SK-N-SH (cell line): ENCODE measurements at regions not wholly inside any gene's neighbourhood (a gene's known extent, or its start where the extent isn't known, plus 50 kb on each side); places are given as distances from the start of the nearest gene placed in this dataset.
"Not testable (repeated sequence)": the region's sequence is repeated elsewhere in the genome, so short reads cannot be mapped to it uniquely, and the experiment has no call there.

ENCODE experiments used
- CTCF ChIA-PET: fragments of 300-600, 350-600 bp; formaldehyde crosslinking; extraction: SDS; loops from one replicate; lab custom pipeline; 2021; lab: Yijun Ruan, JAX
- POLR2A ChIA-PET: fragments of 350-600 bp; sonication (Branson Sonifier 250); formaldehyde crosslinking; extraction: SDS; loops from one replicate; lab custom pipeline; 2020; ENCODE audit warnings: antibody characterized with exemption, inconsistent platforms; lab: Yijun Ruan, JAX
- DNase-seq: peaks from one replicate; pipeline ENCODE4 v3.0.0; 2012
- H2AFZ ChIP-seq: fragments of 200-600 bp; sonication (generic); 2 replicates; pipeline ENCODE4 v1.8.1; 2016; ENCODE audit warnings: antibody characterized with exemption, mild to moderate bottlenecking, low read depth
- H3F3A ChIP-seq: fragments of 200-600 bp; sonication (generic); replicated peaks from 2 replicates; pipeline ENCODE3; 2016; ENCODE audit warnings: antibody characterized with exemption, mild to moderate bottlenecking; ENCODE audit not compliant: insufficient read depth
- H3K27ac ChIP-seq, 2 experiments: fragments of 200-500 bp in 1 of 2; fragments of 200-600 bp in 1 of 2; sonication (Bioruptor generic) in 1 of 2; sonication (generic), shearing (Covaris generic) in 1 of 2; 2 replicates each; pipeline versions ENCODE4 v1.5.1 to v1.6.1; 2014 to 2016; ENCODE audit warnings: low read depth in 2 of 2, inconsistent platforms in 1 of 2, low read length in 1 of 2, mild to moderate bottlenecking in 1 of 2, mixed read lengths in 1 of 2
- H3K27me3 ChIP-seq: fragments of 200-600 bp; sonication (generic), shearing (Covaris generic); 2 replicates; pipeline ENCODE4 v1.6.1; 2016; ENCODE audit warnings: mixed run types; ENCODE audit not compliant: insufficient read depth
- H3K36me3 ChIP-seq, 2 experiments: fragments of 200-500 bp in 1 of 2; fragments of 200-600 bp in 1 of 2; sonication (Bioruptor generic) in 1 of 2; sonication (generic) in 1 of 2; replicated peaks in 1 of 2; 2 replicates each; pipeline versions ENCODE3 to v1.5.1; 2014 to 2016; ENCODE audit warnings: low read length in 1 of 2, mild to moderate bottlenecking in 1 of 2; ENCODE audit not compliant: insufficient read depth in 2 of 2, control insufficient read depth in 1 of 2
- H3K4me1 ChIP-seq, 2 experiments: fragments of 200-500 bp in 1 of 2; fragments of 200-600 bp in 1 of 2; sonication (Bioruptor generic) in 1 of 2; sonication (generic), shearing (Covaris generic) in 1 of 2; 2 replicates each; pipeline versions ENCODE4 v1.5.1 to v1.6.1; 2014 to 2016; ENCODE audit warnings: low read depth in 1 of 2, low read length in 1 of 2, mixed run types in 1 of 2; ENCODE audit not compliant: insufficient read depth in 2 of 2, control insufficient read depth in 1 of 2
- H3K4me2 ChIP-seq: fragments of 200-600 bp; sonication (generic), shearing (Covaris generic); 2 replicates; pipeline ENCODE4 v1.6.1; 2017; ENCODE audit warnings: mixed run types
- H3K4me3 ChIP-seq, 2 experiments: fragments of 200-500 bp in 1 of 2; fragments of 200-600 bp in 1 of 2; sonication (Bioruptor generic) in 1 of 2; sonication (generic), shearing (Covaris generic) in 1 of 2; 2 replicates each; pipeline versions ENCODE4 v1.5.1 to v1.8.1; 2014 to 2016; ENCODE audit warnings: low read depth in 2 of 2, inconsistent platforms in 1 of 2, low read length in 1 of 2, mild to moderate bottlenecking in 1 of 2, mixed read lengths in 1 of 2, moderate library complexity in 1 of 2
- H3K79me2 ChIP-seq: fragments of 200-600 bp; sonication (generic); 2 replicates; pipeline ENCODE4 v1.8.1; 2017; ENCODE audit warnings: mild to moderate bottlenecking; ENCODE audit not compliant: insufficient read depth
- H3K9ac ChIP-seq: fragments of 200-600 bp; sonication (generic); 2 replicates; pipeline ENCODE4 v1.6.1; 2017; ENCODE audit warnings: mixed run types
- H3K9me2 ChIP-seq: fragments of 200-600 bp; sonication (generic); 2 replicates; pipeline ENCODE4 v1.6.1; 2017; ENCODE audit warnings: mixed run types
- H3K9me3 ChIP-seq: fragments of 200-600 bp; sonication (generic); 2 replicates; pipeline ENCODE4 v1.6.1; 2017; ENCODE audit warnings: mixed run types, mild to moderate bottlenecking, moderate library complexity
- H4K20me1 ChIP-seq: fragments of 200-600 bp; sonication (generic); 2 replicates; pipeline ENCODE4 v1.6.1; 2017; ENCODE audit warnings: mild to moderate bottlenecking, mixed run types; ENCODE audit not compliant: insufficient read depth
- CHD2 ChIP-seq: fragments of 150-350 bp; IDR thresholded peaks from 2 replicates; pipeline ENCODE4 v1.6.1; 2018; ENCODE audit warnings: low read length; ENCODE audit not compliant: partially characterized antibody
- ELF1 ChIP-seq: IDR thresholded peaks from 2 replicates; pipeline ENCODE4 v1.4.0; 2012
- EP300 ChIP-seq, 2 experiments: IDR thresholded peaks; 2 replicates each; pipeline versions ENCODE4 v1.4.0 to v1.6.1; 2012; ENCODE audit warnings: borderline replicate concordance in 1 of 2, low read depth in 1 of 2, low read length in 1 of 2
- FOSL2 ChIP-seq: IDR thresholded peaks from 2 replicates; pipeline ENCODE4 v1.4.0; 2012; ENCODE audit warnings: low read depth, mild to moderate bottlenecking, moderate library complexity, borderline replicate concordance
- JUND ChIP-seq: IDR thresholded peaks from 2 replicates; pipeline ENCODE4 v1.4.0; 2012
- MAX ChIP-seq: IDR thresholded peaks from 2 replicates; pipeline ENCODE4 v1.4.0; 2012; ENCODE audit warnings: low read depth
- MEF2A ChIP-seq: IDR thresholded peaks from 2 replicates; pipeline ENCODE4 v1.4.0; 2012; ENCODE audit warnings: low read depth, borderline replicate concordance
- NRF1 ChIP-seq: IDR thresholded peaks from 2 replicates; pipeline ENCODE4 v1.6.1; 2012; ENCODE audit warnings: low read depth, mild to moderate bottlenecking, low read length
- POLR2AphosphoS5 ChIP-seq: IDR thresholded peaks from 2 replicates; pipeline ENCODE4 v1.6.1; 2012; ENCODE audit warnings: low read depth, low read length
- RAD21 ChIP-seq: IDR thresholded peaks from 2 replicates; pipeline ENCODE4 v1.6.1; 2012; ENCODE audit warnings: mild to moderate bottlenecking, low read length
- RCOR1 ChIP-seq: fragments of 150-350 bp; IDR thresholded peaks from 2 replicates; pipeline ENCODE4 v1.6.1; 2017; ENCODE audit warnings: antibody characterized with exemption, low read length
- RXRA ChIP-seq: IDR thresholded peaks from 2 replicates; pipeline ENCODE4 v1.4.0; 2012; ENCODE audit warnings: low read depth, mild to moderate bottlenecking, borderline replicate concordance
- SMC3 ChIP-seq: IDR thresholded peaks from 2 replicates; pipeline ENCODE4 v1.6.1; 2012; ENCODE audit warnings: low read depth, low read length, improper control_type of control experiment
- YY1 ChIP-seq: IDR thresholded peaks from 2 replicates; pipeline ENCODE4 v1.4.0; 2012; ENCODE audit warnings: low read depth, mild to moderate bottlenecking
- WGBS: methylation state at CpG from one replicate; pipeline ENCODE4 v1.1.6; 2017; ENCODE audit warnings: low lambda C conversion rate; 5-methylcytosine and 5-hydroxymethylcytosine counted together
- TF ChIP-seq, protein P1 (sequence below): IDR thresholded peaks from 2 replicates; pipeline ENCODE4 v1.4.0; 2012; ENCODE audit warnings: low read depth, borderline replicate concordance
- TF ChIP-seq, protein P2 (sequence below): fragments of 150-350 bp; IDR thresholded peaks from 2 replicates; pipeline ENCODE4 v1.6.1; 2016; ENCODE audit warnings: mild to moderate bottlenecking, low read depth, low read length
- TF ChIP-seq, protein P3 (sequence below): fragments of 150-350 bp; IDR thresholded peaks from 2 replicates; pipeline ENCODE4 v1.6.1; 2017; ENCODE audit warnings: antibody characterized with exemption, low read length, low read depth, borderline replicate concordance

DNA sequence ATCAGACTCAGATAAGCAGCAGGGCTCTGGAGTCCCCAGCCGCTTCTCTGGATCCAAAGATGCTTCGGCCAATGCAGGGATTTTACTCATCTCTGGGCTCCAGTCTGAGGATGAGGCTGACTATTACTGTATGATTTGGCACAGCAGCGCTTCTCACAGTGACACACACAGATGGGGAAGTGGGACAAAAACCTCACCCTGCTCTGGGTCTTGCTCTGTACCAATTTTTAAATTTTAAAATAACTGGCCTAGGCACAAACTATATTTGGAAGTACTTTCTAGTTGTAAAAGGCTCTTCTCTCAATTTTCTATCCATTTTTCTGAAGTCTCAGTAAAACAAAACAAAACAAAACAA lies 131.7 kb downstream of the VPREB1 start:
- no peak for TF ChIP-seq CHD2
- TF ChIP-seq ELF1: no peak
- TF ChIP-seq SMC3: no peak
- no peak for TF ChIP-seq NRF1
- TF ChIP-seq, all 33 proteins: peak for 0
- no peak overlapping the region for H3K4me3 ChIP-seq
- ChIA-PET POLR2A (no interaction called here), CTCF (no interaction called here)
- no peak overlapping the region for H3K27ac ChIP-seq
- DNase-seq: no peak
- H4K20me1 ChIP-seq: no peaks in the 10 kb centered on the region
- no peaks in the 10 kb centered on the region for H3K9me2 ChIP-seq
- H2AFZ ChIP-seq: no peak overlapping the region
- no peaks in the 10 kb centered on the region for H3K9me3 ChIP-seq
- no peak overlapping the region for H3K9ac ChIP-seq
- peaks cover 4% of the 10 kb centered on the region for H3K27me3 ChIP-seq
- WGBS: 33% methylated on average over 3 of the region's 3 CpGs
- H3F3A ChIP-seq: no peaks in the 10 kb centered on the region
- no peaks in the 10 kb centered on the region for H3K4me1 ChIP-seq
- no peaks in the 10 kb centered on the region for H3K79me2 ChIP-seq
- H3K4me2 ChIP-seq: no peak overlapping the region
- H3K36me3 ChIP-seq: no peaks in the 10 kb centered on the region

DNA sequence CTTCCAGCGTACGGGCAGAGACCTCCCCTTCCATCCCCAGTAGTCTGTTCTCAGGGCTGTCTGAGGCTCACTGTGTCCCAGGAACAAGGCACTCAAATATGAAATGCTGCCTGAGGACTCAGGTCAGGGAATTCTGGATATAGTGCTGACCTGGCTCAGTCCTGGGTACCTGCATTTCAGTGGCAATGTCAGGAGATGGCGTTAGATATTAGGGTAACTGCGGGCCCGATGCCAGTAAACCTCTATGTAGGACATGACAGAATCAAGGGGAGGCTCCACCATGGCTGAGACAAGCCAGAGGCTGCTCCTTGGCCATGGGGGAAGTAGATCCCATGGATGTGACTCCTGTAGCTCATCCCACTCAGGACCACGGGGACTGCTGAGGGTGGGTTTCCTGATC lies 131.7 kb downstream of the ZNF280B start:
- H3K27me3 ChIP-seq, H3K4me3 ChIP-seq, H3K4me1 ChIP-seq, POLR2A ChIA-PET, CTCF ChIA-PET, H3K4me2 ChIP-seq, H3K36me3 ChIP-seq, DNase-seq, H3K79me2 ChIP-seq, H3K9ac ChIP-seq, H3K9me2 ChIP-seq, H3K9me3 ChIP-seq, H2AFZ ChIP-seq, H3F3A ChIP-seq, H4K20me1 ChIP-seq, H3K27ac ChIP-seq: not testable (repeated sequence)
- 12% methylated on average over 3 of the region's 6 CpGs for WGBS

DNA sequence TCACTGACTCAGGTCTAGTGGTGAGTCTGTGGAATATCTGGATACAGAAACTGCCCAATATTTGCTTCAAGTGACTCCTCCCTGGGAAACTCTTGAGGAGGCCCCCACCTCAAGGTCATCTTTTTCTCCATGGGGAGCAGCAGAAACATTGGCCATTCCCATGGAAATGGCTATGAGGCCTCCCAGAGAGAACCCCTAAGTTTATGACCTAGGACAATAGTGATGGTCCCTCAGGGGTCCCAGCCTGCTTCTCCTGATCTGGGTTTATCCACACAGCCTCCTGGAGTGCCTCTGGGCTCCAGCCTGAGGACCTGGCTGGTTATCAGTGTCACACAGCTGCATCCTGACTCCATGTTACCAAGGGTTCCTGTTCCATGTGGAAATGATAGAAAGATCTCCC lies 131.2 kb downstream of the ZNF280B start:
- Histone ChIP-seq H3K9me3 (no peaks in the 10 kb centered on the region), H3K27me3 (peaks cover 4% of the 10 kb centered on the region), H3K27ac (no peak overlapping the region), H3K9me2 (no peaks in the 10 kb centered on the region), H3K4me3 (no peak overlapping the region), H3K4me1 (no peaks in the 10 kb centered on the region), H3K36me3 (no peaks in the 10 kb centered on the region), H3F3A (no peaks in the 10 kb centered on the region), H3K4me2 (no peak overlapping the region), H3K9ac (no peak overlapping the region), H3K79me2 (no peaks in the 10 kb centered on the region), H2AFZ (no peak overlapping the region), H4K20me1 (no peaks in the 10 kb centered on the region)
- TF ChIP-seq MAX: no peak
- TF ChIP-seq RCOR1: no peak
- TF ChIP-seq, protein P1, sequence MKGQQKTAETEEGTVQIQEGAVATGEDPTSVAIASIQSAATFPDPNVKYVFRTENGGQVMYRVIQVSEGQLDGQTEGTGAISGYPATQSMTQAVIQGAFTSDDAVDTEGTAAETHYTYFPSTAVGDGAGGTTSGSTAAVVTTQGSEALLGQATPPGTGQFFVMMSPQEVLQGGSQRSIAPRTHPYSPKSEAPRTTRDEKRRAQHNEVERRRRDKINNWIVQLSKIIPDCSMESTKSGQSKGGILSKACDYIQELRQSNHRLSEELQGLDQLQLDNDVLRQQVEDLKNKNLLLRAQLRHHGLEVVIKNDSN: no peak
- no peak for TF ChIP-seq YY1
- no peak for TF ChIP-seq EP300 (IDR thresholded peaks at IDR 0.05; ENCODE audit: borderline replicate concordance in 1 of 2, low read depth in 1 of 2, low read length in 1 of 2)
- TF ChIP-seq FOSL2: no peak
- TF ChIP-seq POLR2AphosphoS5: no peak
- no peak for TF ChIP-seq RAD21
- TF ChIP-seq RXRA: no peak
- TF ChIP-seq, protein P2, sequence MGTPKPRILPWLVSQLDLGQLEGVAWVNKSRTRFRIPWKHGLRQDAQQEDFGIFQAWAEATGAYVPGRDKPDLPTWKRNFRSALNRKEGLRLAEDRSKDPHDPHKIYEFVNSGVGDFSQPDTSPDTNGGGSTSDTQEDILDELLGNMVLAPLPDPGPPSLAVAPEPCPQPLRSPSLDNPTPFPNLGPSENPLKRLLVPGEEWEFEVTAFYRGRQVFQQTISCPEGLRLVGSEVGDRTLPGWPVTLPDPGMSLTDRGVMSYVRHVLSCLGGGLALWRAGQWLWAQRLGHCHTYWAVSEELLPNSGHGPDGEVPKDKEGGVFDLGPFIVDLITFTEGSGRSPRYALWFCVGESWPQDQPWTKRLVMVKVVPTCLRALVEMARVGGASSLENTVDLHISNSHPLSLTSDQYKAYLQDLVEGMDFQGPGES: no peak
- TF ChIP-seq JUND: no peak
- TF ChIP-seq, protein P3, sequence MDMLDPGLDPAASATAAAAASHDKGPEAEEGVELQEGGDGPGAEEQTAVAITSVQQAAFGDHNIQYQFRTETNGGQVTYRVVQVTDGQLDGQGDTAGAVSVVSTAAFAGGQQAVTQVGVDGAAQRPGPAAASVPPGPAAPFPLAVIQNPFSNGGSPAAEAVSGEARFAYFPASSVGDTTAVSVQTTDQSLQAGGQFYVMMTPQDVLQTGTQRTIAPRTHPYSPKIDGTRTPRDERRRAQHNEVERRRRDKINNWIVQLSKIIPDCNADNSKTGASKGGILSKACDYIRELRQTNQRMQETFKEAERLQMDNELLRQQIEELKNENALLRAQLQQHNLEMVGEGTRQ: no peak
- TF ChIP-seq MEF2A: no peak
- ChIA-PET POLR2A (no interaction called here), CTCF (no interaction called here)
- no peak for DNase-seq
